IMR-90 (cell line): ENCODE measurements at regions not wholly inside any gene's neighbourhood (a gene's known extent, or its start where the extent isn't known, plus 50 kb on each side); places are given as distances from the start of the nearest gene placed in this dataset.

Experiments used
- ATAC-seq: fragments of 200-7000 bp; cut with Tn5 transposase; 2 replicates; pipeline ENCODE4 v1.9.1; 2020; ENCODE audit warnings: low read depth, mild to moderate bottlenecking, moderate library complexity
- BruUV-seq: library from RNA; stranded (reverse); fragments of 400-500 nt; replicated peaks from 2 replicates; lab custom pipeline; 2021; lab: Mats Ljungman, UMichigan
- CTCF ChIA-PET: fragments of 300-600 bp; formaldehyde crosslinking; extraction: SDS; loops from one replicate; lab custom pipeline; 2021; ENCODE audit warnings: antibody characterized with exemption; lab: Yijun Ruan, JAX
- POLR2A ChIA-PET: fragments of 300-600 bp; sonication (Branson Sonifier 250); formaldehyde crosslinking; loops from one replicate; lab custom pipeline; 2022; ENCODE audit warnings: antibody characterized with exemption; ENCODE audit not compliant: unreplicated experiment; lab: Charles Lee
- DNase-seq: peaks from one replicate; pipeline ENCODE4 v3.0.0; 2013
- H2AFZ ChIP-seq: replicated peaks from 2 replicates; pipeline ENCODE3; 2013; ENCODE audit warnings: low read length, mild to moderate bottlenecking; ENCODE audit not compliant: poor library complexity
- H2AK5ac ChIP-seq: 2 replicates; pipeline ENCODE4 v1.6.1; 2013; ENCODE audit warnings: low read depth, low read length, inconsistent platforms
- H2AK9ac ChIP-seq: replicated peaks from 2 replicates; pipeline ENCODE3; 2013; ENCODE audit warnings: mild to moderate bottlenecking, low read depth, low read length, moderate library complexity; ENCODE audit not compliant: poor library complexity
- H2BK120ac ChIP-seq: 2 replicates; pipeline ENCODE4 v1.6.1; 2013; ENCODE audit warnings: low read depth, low read length, inconsistent platforms
- H2BK15ac ChIP-seq: 3 replicates; pipeline ENCODE4 v1.6.1; 2013; ENCODE audit warnings: low read depth, low read length, inconsistent platforms
- H2BK20ac ChIP-seq: 2 replicates; pipeline ENCODE4 v1.6.1; 2013; ENCODE audit warnings: low read depth, mild to moderate bottlenecking, inconsistent platforms, low read length, moderate library complexity
- H2BK5ac ChIP-seq: 2 replicates; pipeline ENCODE4 v1.6.1; 2013; ENCODE audit warnings: mild to moderate bottlenecking, low read depth, low read length, inconsistent platforms; ENCODE audit not compliant: poor library complexity, severe bottlenecking
- H3K14ac ChIP-seq: replicated peaks from 2 replicates; pipeline ENCODE4 v1.6.1; 2013; ENCODE audit warnings: low read depth, low read length, inconsistent platforms
- H3K18ac ChIP-seq: 2 replicates; pipeline ENCODE4 v1.6.1; 2013; ENCODE audit warnings: low read depth, low read length, control low read depth
- H3K23ac ChIP-seq: 2 replicates; pipeline ENCODE4 v1.6.1; 2013; ENCODE audit warnings: low read depth, low read length, inconsistent platforms
- H3K27ac ChIP-seq: 2 replicates; pipeline ENCODE4 v1.5.1; 2013; ENCODE audit warnings: mild to moderate bottlenecking, control low read depth, low read length; ENCODE audit not compliant: insufficient read depth
- H3K27me3 ChIP-seq: 2 replicates; pipeline ENCODE4 v1.6.1; 2013; ENCODE audit warnings: low read length; ENCODE audit not compliant: control insufficient read depth, insufficient read depth
- H3K36me3 ChIP-seq: 2 replicates; pipeline ENCODE4 v1.6.1; 2013; ENCODE audit warnings: low read length, mixed read lengths; ENCODE audit not compliant: control insufficient read depth, insufficient read depth
- H3K4ac ChIP-seq: 2 replicates; pipeline ENCODE4 v1.6.1; 2013; ENCODE audit warnings: low read depth, low read length, inconsistent platforms
- H3K4me1 ChIP-seq: 2 replicates; pipeline ENCODE4 v1.6.1; 2013; ENCODE audit warnings: low read length, mixed read lengths; ENCODE audit not compliant: control insufficient read depth, insufficient read depth
- H3K4me2 ChIP-seq: 2 replicates; pipeline ENCODE4 v1.6.1; 2013; ENCODE audit warnings: low read depth, mild to moderate bottlenecking, control low read depth, low read length, moderate library complexity
- H3K4me3 ChIP-seq: 2 replicates; pipeline ENCODE4 v1.5.1; 2013; ENCODE audit warnings: low read depth, mild to moderate bottlenecking, control low read depth, low read length, moderate library complexity; ENCODE audit not compliant: insufficient read depth
- H3K56ac ChIP-seq: 2 replicates; pipeline ENCODE4 v1.6.1; 2013; ENCODE audit warnings: low read length, inconsistent platforms; ENCODE audit not compliant: insufficient read depth; ENCODE audit errors: extremely low read depth
- H3K79me1 ChIP-seq, 2 experiments: 2 replicates each; pipeline ENCODE4 v1.6.1; 2013; ENCODE audit warnings: low read length in 2 of 2, inconsistent platforms in 1 of 2, low read depth in 1 of 2
- H3K9ac ChIP-seq: 2 replicates; pipeline ENCODE4 v1.6.1; 2013; ENCODE audit warnings: low read depth, low read length, control low read depth
- H3K9me1 ChIP-seq: 2 replicates; pipeline ENCODE4 v1.6.1; 2013; ENCODE audit warnings: low read length, inconsistent platforms; ENCODE audit not compliant: insufficient read depth
- H3K9me3 ChIP-seq: 2 replicates; pipeline ENCODE4 v1.6.1; 2013; ENCODE audit warnings: low read length; ENCODE audit not compliant: control insufficient read depth, insufficient read depth
- H4K20me1 ChIP-seq: 2 replicates; pipeline ENCODE4 v1.6.1; 2013; ENCODE audit warnings: low read length, inconsistent platforms; ENCODE audit not compliant: insufficient read depth
- H4K5ac ChIP-seq: 2 replicates; pipeline ENCODE4 v1.6.1; 2013; ENCODE audit warnings: mild to moderate bottlenecking, low read depth, low read length, control low read depth
- H4K8ac ChIP-seq, 2 experiments: 2 replicates each; pipeline ENCODE4 v1.6.1; 2013; ENCODE audit warnings: low read depth in 2 of 2, low read length in 2 of 2, control low read depth in 1 of 2, inconsistent platforms in 1 of 2
- H4K91ac ChIP-seq: 2 replicates; pipeline ENCODE4 v1.6.1; 2013; ENCODE audit warnings: low read depth, low read length, inconsistent platforms; ENCODE audit not compliant: insufficient read depth
- CEBPB ChIP-seq: IDR thresholded peaks from 2 replicates; pipeline ENCODE4 v1.6.1; 2012; ENCODE audit warnings: low read depth, low read length, improper control_type of control experiment
- CHD1 ChIP-seq: IDR thresholded peaks from 2 replicates; pipeline ENCODE4 v1.6.1; 2012; ENCODE audit warnings: low read depth, low read length, improper control_type of control experiment
- CTCF ChIP-seq: conservative IDR thresholded peaks from 2 replicates; pipeline ENCODE4 v1.5.1; 2012; ENCODE audit warnings: mild to moderate bottlenecking, low read depth, low read length, improper control_type of control experiment
- FOS ChIP-seq: fragments of 150-350 bp; IDR thresholded peaks from 2 replicates; pipeline ENCODE4 v1.6.1; 2016; ENCODE audit warnings: low read depth, low read length
- MAFK ChIP-seq: IDR thresholded peaks from 2 replicates; pipeline ENCODE4 v1.6.1; 2012; ENCODE audit warnings: low read depth, low read length, improper control_type of control experiment
- NFE2L2 ChIP-seq: fragments of 150-350 bp; IDR thresholded peaks from 2 replicates; pipeline ENCODE4 v1.6.1; 2016; ENCODE audit warnings: low read depth, mild to moderate bottlenecking, low read length
- POLR2A ChIP-seq: IDR thresholded peaks from 2 replicates; pipeline ENCODE4 v1.6.1; 2012; ENCODE audit warnings: mild to moderate bottlenecking, low read depth, low read length
- RAD21 ChIP-seq: IDR thresholded peaks from 2 replicates; pipeline ENCODE4 v1.6.1; 2012; ENCODE audit warnings: low read length, improper control_type of control experiment
- RFX5 ChIP-seq: IDR thresholded peaks from 2 replicates; pipeline ENCODE4 v1.8.0; 2012; ENCODE audit warnings: low read depth, mild to moderate bottlenecking, low read length, moderate library complexity
- SMC3 ChIP-seq: fragments of 150-350 bp; IDR thresholded peaks from 2 replicates; pipeline ENCODE4 v1.6.1; 2016; ENCODE audit warnings: low read depth, mild to moderate bottlenecking, antibody characterized with exemption, low read length, moderate library complexity
- USF2 ChIP-seq: fragments of 150-350 bp; IDR thresholded peaks from 2 replicates; pipeline ENCODE4 v1.6.1; 2017; ENCODE audit warnings: mild to moderate bottlenecking, antibody characterized with exemption, low read length, low read depth
- WGBS, 2 experiments: methylation state at CpG; one replicate each; pipeline versions ENCODE4 v1.1.5 to v1.1.7; 2013; ENCODE audit warnings: missing lambda C conversion rate in 2 of 2; ENCODE audit not compliant: insufficient read length in 1 of 2; ENCODE audit errors: extremely low coverage in 2 of 2; 5-methylcytosine and 5-hydroxymethylcytosine counted together
- dilution Hi-C: fragments of 300-500 bp; cut with HindIII; formaldehyde crosslinking; loops from one replicate; pipeline ENCODE4 v1.14.3; 2018; ENCODE audit warnings: low sequenced_read_pairs; ENCODE audit not compliant: unreplicated experiment
- in situ Hi-C: fragments of 300-500 bp; cut with MboI; formaldehyde crosslinking; loops from 3 replicates; pipeline ENCODE4 v1.14.3; 2019; ENCODE audit warnings: low sequenced_read_pairs, inconsistent platforms, mixed read lengths
- intact Hi-C: fragments of 100-400 bp; cut with micrococcal nuclease; formaldehyde crosslinking; loops from 2 replicates; pipeline ENCODE4 v1.10.0; 2022

GRCh38 chr20:56890011-56890410 lies 260.9 kb downstream of the TFAP2C start:
- ATAC-seq, result no peak

More at GRCh38 chr20:56890011-56890410, 260.9 kb downstream of the TFAP2C start:
- Histone ChIP-seq H3K56ac (no peak overlapping the region), H3K27me3 (no peaks in the 10 kb centered on the region), H3K9me3 (no peaks in the 10 kb centered on the region), H3K27ac (no peak overlapping the region), H3K14ac (no peak overlapping the region), H3K4me1 (no peaks in the 10 kb centered on the region), H3K4me2 (no peak overlapping the region), H3K9me1 (no peaks in the 10 kb centered on the region), H3K4ac (no peak overlapping the region), H3K36me3 (no peaks in the 10 kb centered on the region), H3K9ac (no peak overlapping the region), H2BK20ac (no peak overlapping the region), H3K18ac (no peak overlapping the region), H3K4me3 (no peak overlapping the region), H2AFZ (no peak overlapping the region), H3K79me1 (no peaks in the 10 kb centered on the region), H2BK120ac (no peak overlapping the region), H2AK5ac (no peak overlapping the region), H4K5ac (no peak overlapping the region), H4K20me1 (no peaks in the 10 kb centered on the region), H2BK5ac (no peak overlapping the region), H2BK15ac (no peak overlapping the region), H4K8ac (no peak overlapping the region), H2AK9ac (no peak overlapping the region), H3K23ac (no peak overlapping the region), H4K91ac (no peak overlapping the region)
- dilution Hi-C loops, result no loop called here
- intact Hi-C loops, result no loop called here
- no peak for DNase-seq
- WGBS, 2 experiments, result 50% methylated on average over 2 of the region's 11 CpGs; no CpG with 5 or more reads in 1 of the 2 experiments
- ChIA-PET POLR2A (no interaction called here), CTCF (no interaction called here)
- in situ Hi-C loops, result no loop called here
- no peak for TF ChIP-seq RAD21
- TF ChIP-seq CEBPB, result no peak
- TF ChIP-seq CHD1, result no peak
- TF ChIP-seq FOS, result no peak
- no peak for TF ChIP-seq CTCF
- no peak for TF ChIP-seq USF2
- no peak for TF ChIP-seq RFX5
- TF ChIP-seq POLR2A, result no peak
- TF ChIP-seq MAFK, result no peak
- no peak for TF ChIP-seq NFE2L2
- TF ChIP-seq SMC3, result no peak
- no TSS peak for BruUV-seq
